ENCODE measurements at regions not wholly inside any gene's neighbourhood (a gene's known extent, or its start where the extent isn't known, plus 50 kb on each side); places are given as distances from the start of the nearest gene placed in this dataset.

GRCh38 chr18:45173327-45173726 is 441.9 kb upstream of the SLC14A2 start:
- Histone ChIP-seq H3K4me3 (no peak overlapping the region), H3K27me3 (no peaks in the 10 kb centered on the region), H3K9me3 (no peaks in the 10 kb centered on the region), H3K36me3 (no peaks in the 10 kb centered on the region), H3K27ac (no peak overlapping the region), H3K4me1 (peaks cover 8% of the 10 kb centered on the region)
- no peak for DNase-seq (ENCODE audit: low spot score in 2 of 2)
- WGBS = 81% methylated on average over 2 of the region's 2 CpGs
- TF ChIP-seq CTCF (IDR thresholded peaks at IDR 0.05) (no peak), POLR2A (IDR thresholded peaks at IDR 0.05) (no peak), EP300 (IDR thresholded peaks at IDR 0.05) (no peak), POLR2AphosphoS5 (IDR thresholded peaks at IDR 0.05) (no peak)

- H3K4me3 ChIP-seq = no peak overlapping the region
- no peaks in the 10 kb centered on the region for H3K36me3 ChIP-seq
- TF ChIP-seq CTCF (IDR thresholded peaks at IDR 0.05) (no peak), EP300 (IDR thresholded peaks at IDR 0.05) (no peak), POLR2A (IDR thresholded peaks at IDR 0.05) (no peak), POLR2AphosphoS5 (IDR thresholded peaks at IDR 0.05) (no peak)
- H3K9me3 ChIP-seq = no peaks in the 10 kb centered on the region
- WGBS = 82% methylated on average over 2 of the region's 2 CpGs
- H3K27me3 ChIP-seq = no peaks in the 10 kb centered on the region
- peaks cover 5% of the 10 kb centered on the region for H3K4me1 ChIP-seq
- no peak for DNase-seq (ENCODE audit: low spot score in 2 of 2)
- no peak overlapping the region for H3K27ac ChIP-seq
Measured at GRCh38 chr18:45173799-45174519, 441.3 kb upstream of the SLC14A2 start.

- no peak for DNase-seq (ENCODE audit: low spot score in 2 of 2)
- Histone ChIP-seq H3K36me3 (no peaks in the 10 kb centered on the region), H3K27me3 (no peaks in the 10 kb centered on the region), H3K4me3 (no peak overlapping the region), H3K27ac (no peak overlapping the region), H3K9me3 (no peaks in the 10 kb centered on the region), H3K4me1 (no peaks in the 10 kb centered on the region)
- TF ChIP-seq EP300 (IDR thresholded peaks at IDR 0.05) (no peak), CTCF (IDR thresholded peaks at IDR 0.05) (no peak), POLR2A (IDR thresholded peaks at IDR 0.05) (no peak), POLR2AphosphoS5 (IDR thresholded peaks at IDR 0.05) (no peak)
- WGBS = 83% methylated on average over 3 of the region's 3 CpGs
Measured at GRCh38 chr18:45174629-45175136, 440.6 kb upstream of the SLC14A2 start.

- Histone ChIP-seq H3K27ac (no peak overlapping the region), H3K27me3 (no peaks in the 10 kb centered on the region), H3K4me1 (no peaks in the 10 kb centered on the region), H3K36me3 (no peaks in the 10 kb centered on the region), H3K4me3 (no peak overlapping the region), H3K9me3 (no peaks in the 10 kb centered on the region)
- TF ChIP-seq POLR2A (IDR thresholded peaks at IDR 0.05) = no peak
- TF ChIP-seq POLR2AphosphoS5 (IDR thresholded peaks at IDR 0.05) = no peak
- no peak for TF ChIP-seq EP300 (IDR thresholded peaks at IDR 0.05)
- TF ChIP-seq CTCF (IDR thresholded peaks at IDR 0.05) = no peak
- 97% methylated on average over 2 of the region's 2 CpGs for WGBS
- no peak for DNase-seq (ENCODE audit: low spot score in 2 of 2)
Measured at GRCh38 chr18:45175511-45175910, 439.8 kb upstream of the SLC14A2 start.

- TF ChIP-seq CTCF (IDR thresholded peaks at IDR 0.05) (no peak), EP300 (IDR thresholded peaks at IDR 0.05) (no peak), POLR2A (IDR thresholded peaks at IDR 0.05) (no peak), POLR2AphosphoS5 (IDR thresholded peaks at IDR 0.05) (no peak)
- H3K36me3 ChIP-seq = no peaks in the 10 kb centered on the region
- H3K27me3 ChIP-seq = no peaks in the 10 kb centered on the region
- H3K27ac ChIP-seq = no peak overlapping the region
- H3K4me3 ChIP-seq = no peak overlapping the region
- H3K4me1 ChIP-seq = no peaks in the 10 kb centered on the region
- WGBS = 73% methylated on average over 3 of the region's 3 CpGs
- DNase-seq (ENCODE audit: low spot score in 2 of 2) = no peak
- no peaks in the 10 kb centered on the region for H3K9me3 ChIP-seq
Measured at GRCh38 chr18:45186832-45187231, 428.4 kb upstream of the SLC14A2 start.
